Neuronal stem cell (in vitro differentiated cells): ENCODE measurements at regions not wholly inside any gene's neighbourhood (a gene's known extent, or its start where the extent isn't known, plus 50 kb on each side); places are given as distances from the start of the nearest gene placed in this dataset.
A peak's percentile ranks its signal among the peaks of the same experiment; 100 is the strongest.

Source experiments
- DNase-seq: peaks from one replicate; pipeline ENCODE4 v3.0.0-alpha.2; 2013; ENCODE audit warnings: low spot score
- H2AFZ ChIP-seq: one replicate; pipeline ENCODE4 v1.6.1; 2013; ENCODE audit warnings: mild to moderate bottlenecking, low read length, inconsistent platforms
- H2AK5ac ChIP-seq: 2 replicates; pipeline ENCODE4 v1.6.1; 2013; ENCODE audit warnings: low read depth, mild to moderate bottlenecking, inconsistent platforms, low read length, moderate library complexity, mixed read lengths
- H2BK120ac ChIP-seq: 2 replicates; pipeline ENCODE4 v1.6.1; 2013; ENCODE audit warnings: low read depth, mild to moderate bottlenecking, inconsistent platforms, low read length, moderate library complexity, mixed read lengths
- H2BK12ac ChIP-seq: one replicate; pipeline ENCODE4 v1.6.1; 2013; ENCODE audit warnings: low read length, inconsistent platforms
- H2BK15ac ChIP-seq: 2 replicates; pipeline ENCODE4 v1.6.1; 2013; ENCODE audit warnings: mild to moderate bottlenecking, low read length, inconsistent platforms, mixed read lengths
- H2BK5ac ChIP-seq: one replicate; pipeline ENCODE4 v1.6.1; 2013; ENCODE audit warnings: inconsistent platforms, mild to moderate bottlenecking, low read length, moderate library complexity
- H3K14ac ChIP-seq: one replicate; pipeline ENCODE4 v1.6.1; 2013; ENCODE audit warnings: low read length, inconsistent platforms
- H3K18ac ChIP-seq: 2 replicates; pipeline ENCODE4 v1.6.1; 2013; ENCODE audit warnings: low read length, inconsistent platforms
- H3K23ac ChIP-seq: 2 replicates; pipeline ENCODE4 v1.6.1; 2013; ENCODE audit warnings: low read depth, mild to moderate bottlenecking, mixed read lengths, low read length, inconsistent platforms; ENCODE audit not compliant: poor library complexity
- H3K27ac ChIP-seq: replicated peaks from 3 replicates; pipeline ENCODE4 v1.5.1; 2013; ENCODE audit warnings: low read length, inconsistent platforms
- H3K27me3 ChIP-seq, 3 experiments: 2 replicates each; pipeline ENCODE4 v1.6.1; 2013; ENCODE audit warnings: low read length in 3 of 3, mild to moderate bottlenecking in 2 of 3, inconsistent platforms in 1 of 3, low read depth in 1 of 3, mixed read lengths in 1 of 3, moderate library complexity in 1 of 3; ENCODE audit not compliant: control insufficient read depth in 3 of 3, insufficient read depth in 3 of 3
- H3K36me3 ChIP-seq, 2 donors: replicated peaks in 1 of 2; 2 replicates each; pipeline ENCODE4 v1.6.1; 2013; ENCODE audit warnings: low read length in 2 of 2; ENCODE audit not compliant: control insufficient read depth in 2 of 2, insufficient read depth in 2 of 2
- H3K4ac ChIP-seq: 2 replicates; pipeline ENCODE4 v1.6.1; 2013; ENCODE audit warnings: inconsistent platforms, mild to moderate bottlenecking, low read length, moderate library complexity
- H3K4me1 ChIP-seq, 2 donors: 1 replicate in 1 of 2; 2 replicates in 1 of 2; pipeline ENCODE4 v1.6.1; 2013; ENCODE audit warnings: low read length in 2 of 2, low read depth in 1 of 2; ENCODE audit not compliant: control insufficient read depth in 2 of 2, insufficient read depth in 1 of 2
- H3K4me2 ChIP-seq: one replicate; pipeline ENCODE4 v1.6.1; 2013; ENCODE audit warnings: mild to moderate bottlenecking, low read length, inconsistent platforms; ENCODE audit not compliant: insufficient read depth, poor library complexity, severe bottlenecking
- H3K4me3 ChIP-seq, 2 donors: 2 replicates each; pipeline ENCODE4 v1.5.1; 2013; ENCODE audit warnings: low read length in 2 of 2, mild to moderate bottlenecking in 2 of 2, inconsistent platforms in 1 of 2, moderate library complexity in 1 of 2
- H3K79me1 ChIP-seq: one replicate; pipeline ENCODE4 v1.6.1; 2013; ENCODE audit warnings: low read depth, mild to moderate bottlenecking, inconsistent platforms, low read length, moderate library complexity
- H3K9ac ChIP-seq: one replicate; pipeline ENCODE4 v1.6.1; 2013; ENCODE audit warnings: mild to moderate bottlenecking, low read depth, low read length, inconsistent platforms; ENCODE audit not compliant: poor library complexity
- H3K9me3 ChIP-seq, 2 donors: replicated peaks in 1 of 2; 2 replicates each; pipeline versions ENCODE3 to v1.6.1; 2013; ENCODE audit warnings: low read length in 2 of 2, mild to moderate bottlenecking in 2 of 2, inconsistent platforms in 1 of 2, low read depth in 1 of 2, mixed read lengths in 1 of 2, moderate library complexity in 1 of 2; ENCODE audit not compliant: control insufficient read depth in 2 of 2, insufficient read depth in 1 of 2
- H4K8ac ChIP-seq: one replicate; pipeline ENCODE4 v1.6.1; 2013; ENCODE audit warnings: low read depth, mild to moderate bottlenecking, inconsistent platforms, low read length, moderate library complexity
- H4K91ac ChIP-seq: one replicate; pipeline ENCODE4 v1.6.1; 2013; ENCODE audit warnings: low read length, low read depth, mild to moderate bottlenecking, inconsistent platforms; ENCODE audit not compliant: poor library complexity
- WGBS, 2 donors: extraction: QIAGEN DNeasy Blood & Tissue Kit; methylation state at CpG; one replicate each; pipeline ENCODE4 v1.1.7; 2013; ENCODE audit warnings: missing lambda C conversion rate in 2 of 2, mixed read lengths in 1 of 2; ENCODE audit not compliant: insufficient read length in 2 of 2, insufficient replicate concordance in 1 of 2; ENCODE audit errors: extremely low coverage in 2 of 2; 5-methylcytosine and 5-hydroxymethylcytosine counted together

DNA sequence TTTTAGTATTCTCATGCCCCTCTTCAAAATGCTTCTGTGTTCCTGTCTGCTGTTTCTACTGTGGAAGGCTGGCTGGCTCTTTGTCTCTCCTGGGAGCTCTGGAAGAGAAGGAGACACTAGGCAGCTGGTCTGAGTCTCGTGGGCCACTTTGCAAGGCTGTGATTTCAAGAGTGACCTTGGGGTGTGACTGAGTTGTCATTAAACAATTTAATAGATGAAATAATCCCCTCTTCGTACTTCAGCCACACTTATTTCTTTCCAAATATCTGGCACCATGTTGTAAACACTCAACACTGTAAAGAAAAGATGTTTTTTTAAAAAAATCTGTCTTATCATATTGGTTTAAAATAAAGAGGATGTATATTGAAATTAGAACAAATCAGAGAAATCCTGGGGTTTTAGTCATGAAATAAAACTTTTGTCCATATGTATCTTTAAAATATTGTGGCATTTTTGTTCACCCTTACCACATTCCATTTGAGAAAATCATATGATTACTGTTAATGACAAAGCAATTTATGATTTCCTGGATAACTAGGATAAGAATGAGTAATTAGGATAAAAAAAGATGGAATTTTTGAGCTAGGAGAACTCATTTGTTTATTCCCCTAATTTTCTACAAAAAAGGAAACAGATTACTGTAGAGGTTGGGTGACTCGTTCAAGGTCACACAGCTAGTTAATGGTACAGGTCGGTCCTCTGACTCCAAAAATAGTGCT lies 200.8 kb downstream of the MAT2B start:
- no CpG with 5 or more reads among the region's 4 CpGs for WGBS, 2 donors

DNA sequence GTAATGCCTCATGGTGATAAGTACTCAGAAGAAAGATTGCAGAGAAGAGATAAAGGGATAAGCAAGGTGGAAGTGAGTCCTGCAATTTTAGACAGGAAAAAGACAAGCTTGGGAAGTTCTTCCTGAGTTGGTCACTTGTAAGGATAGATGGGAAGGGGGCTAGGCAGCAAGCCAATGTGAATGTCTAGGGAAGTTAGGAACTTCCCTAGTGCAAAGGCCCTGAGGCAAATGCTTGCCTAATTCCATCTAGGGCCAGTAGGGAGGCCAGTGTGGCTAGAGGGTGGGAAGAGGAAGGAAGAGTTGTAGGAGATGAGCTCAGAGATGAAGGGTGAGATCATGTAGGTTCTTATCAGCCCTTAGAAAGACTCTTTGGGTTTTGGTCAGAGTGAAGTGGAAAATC lies 206.6 kb downstream of the MAT2B start:
- Histone ChIP-seq H3K14ac (no peak overlapping the region), H3K9me3 (no peaks in the 10 kb centered on the region), H2BK15ac (no peak overlapping the region), H3K79me1 (no peaks in the 10 kb centered on the region), H3K9ac (no peak overlapping the region), H3K18ac (no peak overlapping the region), H2BK120ac (no peak overlapping the region), H4K8ac (no peak overlapping the region), H2AK5ac (no peak overlapping the region), H2AFZ (no peak overlapping the region), H3K23ac (no peak overlapping the region), H3K27ac (no peak overlapping the region), H3K4me3 (no peak overlapping the region), H3K4me2 (no peak overlapping the region), H4K91ac (no peak overlapping the region), H3K27me3 (no peaks in the 10 kb centered on the region), H3K4ac (no peak overlapping the region), H3K36me3 (no peaks in the 10 kb centered on the region), H3K4me1 (no peaks in the 10 kb centered on the region), H2BK5ac (no peak overlapping the region), H2BK12ac (no peak overlapping the region)
- no peak for DNase-seq

More for the DNA sequence above, 200.8 kb downstream of the MAT2B start:
- H3K4me1 ChIP-seq: no peaks in the 10 kb centered on the region
- H3K4me3 ChIP-seq: no peak overlapping the region
- no peak overlapping the region for H2BK5ac ChIP-seq
- no peak overlapping the region for H3K14ac ChIP-seq
- no peak overlapping the region for H2AK5ac ChIP-seq
- no peaks in the 10 kb centered on the region for H3K79me1 ChIP-seq
- H3K23ac ChIP-seq: no peak overlapping the region
- no peak overlapping the region for H4K8ac ChIP-seq
- no peak overlapping the region for H4K91ac ChIP-seq
- H3K4me2 ChIP-seq: no peak overlapping the region
- H3K27ac ChIP-seq: no peak overlapping the region
- no peak overlapping the region for H2BK15ac ChIP-seq
- H3K18ac ChIP-seq: no peak overlapping the region
- no peak overlapping the region for H2BK120ac ChIP-seq
- H3K9me3 ChIP-seq: no peaks in the 10 kb centered on the region
- H2AFZ ChIP-seq: peak overlapping the region; percentile 42
- no peaks in the 10 kb centered on the region for H3K27me3 ChIP-seq
- no peak overlapping the region for H3K4ac ChIP-seq
- no peaks in the 10 kb centered on the region for H3K36me3 ChIP-seq
- no peak overlapping the region for H2BK12ac ChIP-seq
- DNase-seq: no peak
- no peak overlapping the region for H3K9ac ChIP-seq

DNA sequence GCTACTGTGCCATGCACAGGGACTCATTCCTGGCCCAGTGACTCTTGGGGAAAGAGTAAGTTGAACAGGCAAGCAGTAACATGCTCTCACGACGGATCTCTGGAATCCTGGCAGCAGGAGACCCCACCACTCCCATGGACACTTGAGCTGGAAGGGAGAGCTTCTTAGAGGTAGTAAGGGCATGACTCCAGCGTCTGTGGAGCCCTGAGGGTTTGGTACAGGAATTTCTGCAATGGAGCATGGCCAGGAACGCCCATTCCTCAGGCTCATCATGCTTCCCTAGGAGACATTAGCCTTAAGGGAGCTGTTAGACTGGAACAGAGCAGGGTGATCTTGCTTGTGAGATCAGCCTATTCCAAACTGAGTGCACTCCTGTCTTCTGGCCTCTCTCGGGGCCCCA lies 212.9 kb downstream of the MAT2B start:
- Histone ChIP-seq H3K4me1 (no peaks in the 10 kb centered on the region), H3K4me2 (no peak overlapping the region), H3K18ac (peak overlapping the region; percentile 52), H2BK15ac (no peak overlapping the region), H4K91ac (no peak overlapping the region), H3K23ac (no peak overlapping the region), H3K27me3 (no peaks in the 10 kb centered on the region), H4K8ac (no peak overlapping the region), H3K14ac (no peak overlapping the region), H3K4ac (no peak overlapping the region), H2AFZ (no peak overlapping the region), H3K9ac (no peak overlapping the region), H2AK5ac (no peak overlapping the region), H3K36me3 (no peaks in the 10 kb centered on the region), H3K27ac (no peak overlapping the region), H3K79me1 (no peaks in the 10 kb centered on the region), H3K9me3 (no peaks in the 10 kb centered on the region), H2BK5ac (no peak overlapping the region), H3K4me3 (no peak overlapping the region), H2BK120ac (no peak overlapping the region), H2BK12ac (no peak overlapping the region)
- no peak for DNase-seq
- WGBS, 2 donors: no CpG with 5 or more reads among the region's 5 CpGs

DNA sequence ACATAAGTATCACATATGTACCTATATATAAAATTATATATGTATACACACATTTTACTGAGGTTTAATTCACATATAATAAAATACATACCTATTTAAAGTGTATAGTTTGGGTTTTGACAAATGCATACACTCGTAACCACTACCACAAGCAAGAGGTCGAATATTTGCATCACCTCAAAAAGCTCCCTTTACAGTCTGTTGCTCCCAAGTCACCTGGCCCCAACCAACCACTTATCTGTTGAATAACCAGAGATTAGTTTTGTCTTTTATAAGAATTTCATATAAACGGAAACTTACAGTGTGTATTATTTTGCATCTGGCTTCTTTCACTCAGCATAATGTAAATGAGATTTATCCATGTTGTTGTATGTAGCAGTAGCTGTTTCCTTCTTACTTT lies 218.9 kb downstream of the MAT2B start:
- H3K4me1 ChIP-seq: no peaks in the 10 kb centered on the region
- no peak overlapping the region for H3K4me3 ChIP-seq
- DNase-seq: no peak
- no peaks in the 10 kb centered on the region for H3K79me1 ChIP-seq
- H3K23ac ChIP-seq: no peak overlapping the region
- H3K36me3 ChIP-seq: no peaks in the 10 kb centered on the region
- H3K9ac ChIP-seq: no peak overlapping the region
- H2BK15ac ChIP-seq: no peak overlapping the region
- no peak overlapping the region for H2AFZ ChIP-seq
- no peak overlapping the region for H3K4ac ChIP-seq
- H3K27ac ChIP-seq: no peak overlapping the region
- no peak overlapping the region for H2BK120ac ChIP-seq
- H3K27me3 ChIP-seq: no peaks in the 10 kb centered on the region
- H3K18ac ChIP-seq: no peak overlapping the region
- H3K4me2 ChIP-seq: no peak overlapping the region
- H4K8ac ChIP-seq: no peak overlapping the region
- no peak overlapping the region for H2AK5ac ChIP-seq
- no peak overlapping the region for H3K14ac ChIP-seq
- no peak overlapping the region for H2BK12ac ChIP-seq
- no peak overlapping the region for H2BK5ac ChIP-seq
- H3K9me3 ChIP-seq: no peaks in the 10 kb centered on the region
- WGBS, 2 donors: no CpG with 5 or more reads among the region's 3 CpGs
- H4K91ac ChIP-seq: no peak overlapping the region
